GM12872 (cell line): ENCODE measurements at regions not wholly inside any gene's neighbourhood (a gene's known extent, or its start where the extent isn't known, plus 50 kb on each side); places are given as distances from the start of the nearest gene placed in this dataset.

ENCODE experiments used
- CTCF ChIP-seq: IDR thresholded peaks from 3 replicates; pipeline ENCODE4 v1.5.1; 2011; ENCODE audit warnings: low read depth, mild to moderate bottlenecking, low read length, moderate library complexity; ENCODE audit not compliant: insufficient read depth

- no peak for TF ChIP-seq CTCF
Observed at GRCh38 chr16:9191274-9191850, 99.9 kb downstream of the HAPSTR1 start.

GRCh38 chr16:9192746-9193145 is 101.3 kb downstream of the HAPSTR1 start:
- no peak for TF ChIP-seq CTCF

GRCh38 chr16:9195287-9195686 is 103.8 kb downstream of the HAPSTR1 start:
- no peak for TF ChIP-seq CTCF

- no peak for TF ChIP-seq CTCF
Observed at GRCh38 chr16:9197957-9198661, 106.7 kb downstream of the HAPSTR1 start.

GRCh38 chr16:9199311-9199710 is 107.9 kb downstream of the HAPSTR1 start:
- TF ChIP-seq CTCF: no peak

GRCh38 chr16:9199751-9200150 is 108.3 kb downstream of the HAPSTR1 start:
- no peak for TF ChIP-seq CTCF

- no peak for TF ChIP-seq CTCF
Observed at GRCh38 chr16:9203956-9204355, 112.5 kb downstream of the HAPSTR1 start.
